NOMO-1 treated with dmso at 0.1 percent for 144 hours (cell line): ENCODE measurements at regions not wholly inside any gene's neighbourhood (a gene's known extent, or its start where the extent isn't known, plus 50 kb on each side); places are given as distances from the start of the nearest gene placed in this dataset.
"Not testable (repeated sequence)": the region's sequence is repeated elsewhere in the genome, so short reads cannot be mapped to it uniquely, and the experiment has no call there.

Source experiments
- DNase-seq: peaks from one replicate; lab custom pipeline; 2025; ENCODE audit not compliant: unreplicated experiment; lab: John Stamatoyannopoulos, UW

GRCh38 chr13:38160131-38160530 lies 189.5 kb upstream of the UFM1 start:
- no peak for DNase-seq

GRCh38 chr13:38159710-38160109 lies 189.9 kb upstream of the UFM1 start:
- no peak for DNase-seq

GRCh38 chr13:38147050-38147449 lies 202.6 kb upstream of the UFM1 start:
- no peak for DNase-seq

GRCh38 chr13:38141792-38142191 lies 207.9 kb upstream of the UFM1 start:
- DNase-seq = no peak

- DNase-seq = no peak
These were observed 214.1 kb upstream of the UFM1 start for GRCh38 chr13:38135592-38135991.

- DNase-seq = no peak
These were observed 228.4 kb upstream of the UFM1 start for GRCh38 chr13:38121267-38121666.

- no peak for DNase-seq
These were observed 234.3 kb upstream of the TRPC4 start for GRCh38 chr13:38103851-38104250.

GRCh38 chr13:38099751-38100150 lies 230.2 kb upstream of the TRPC4 start:
- DNase-seq = no peak

- no peak for DNase-seq
These were observed 223.9 kb upstream of the TRPC4 start for GRCh38 chr13:38093425-38093824.

GRCh38 chr13:38090913-38091312 lies 221.3 kb upstream of the TRPC4 start:
- no peak for DNase-seq

- DNase-seq = no peak
These were observed 217.1 kb upstream of the TRPC4 start for GRCh38 chr13:38086721-38087120.

GRCh38 chr13:38086013-38086412 lies 216.4 kb upstream of the TRPC4 start:
- DNase-seq = no peak

- DNase-seq = no peak
These were observed 204.4 kb upstream of the TRPC4 start for GRCh38 chr13:38073931-38074330.

GRCh38 chr13:38072696-38073095 lies 203.1 kb upstream of the TRPC4 start:
- DNase-seq = no peak

GRCh38 chr13:38071340-38071739 lies 201.8 kb upstream of the TRPC4 start:
- not testable (repeated sequence) for DNase-seq

GRCh38 chr13:38053896-38054295 lies 184.3 kb upstream of the TRPC4 start:
- no peak for DNase-seq

- DNase-seq = no peak
These were observed 176.4 kb upstream of the TRPC4 start for GRCh38 chr13:38046049-38046376.

- DNase-seq = peak; percentile 1
These were observed 175.9 kb upstream of the TRPC4 start for GRCh38 chr13:38045278-38046048.

GRCh38 chr13:38044067-38044466 lies 174.5 kb upstream of the TRPC4 start:
- no peak for DNase-seq

- no peak for DNase-seq
These were observed 173.2 kb upstream of the TRPC4 start for GRCh38 chr13:38042771-38043170.

GRCh38 chr13:38024431-38024830 lies 154.9 kb upstream of the TRPC4 start:
- DNase-seq = no peak

- DNase-seq = no peak
These were observed 147.7 kb upstream of the TRPC4 start for GRCh38 chr13:38017320-38017719.

- no peak for DNase-seq
These were observed 144.1 kb upstream of the TRPC4 start for GRCh38 chr13:38013676-38014075.
